ENCODE measurements at regions not wholly inside any gene's neighbourhood (a gene's known extent, or its start where the extent isn't known, plus 50 kb on each side); places are given as distances from the start of the nearest gene placed in this dataset.

DNA sequence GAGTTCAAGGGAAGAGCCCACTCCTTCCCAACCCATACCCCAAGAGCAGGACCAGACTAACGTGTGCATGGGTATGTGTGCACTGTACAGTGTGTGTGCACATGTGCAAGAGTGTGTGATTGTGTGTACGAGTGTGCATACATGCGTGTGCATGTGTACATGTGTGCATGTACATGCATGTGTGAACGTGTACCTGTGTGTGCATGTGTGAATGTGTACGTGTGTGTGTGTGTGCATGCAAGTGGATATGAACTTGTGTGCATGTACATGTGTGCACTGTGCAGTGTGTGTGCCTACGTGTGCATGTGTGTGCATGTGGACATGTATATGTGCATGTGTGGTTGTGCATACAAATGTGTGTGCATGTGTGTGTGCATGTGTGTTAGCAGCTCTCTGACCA lies 223.1 kb downstream of the RBFOX3 start:
- Histone ChIP-seq H3K4me3 (ENCODE audit: low read length in 3 of 3) (no peak overlapping the region), H3K4me1 (ENCODE audit: control insufficient read depth in 2 of 3, insufficient read depth in 2 of 3, low read depth in 1 of 3, low read length in 3 of 3) (peaks cover 0 to 2% (median 0%) of the 10 kb centered on the region in 3 donors), H3K9ac (ENCODE audit: low read length in 3 of 3) (no peak overlapping the region), H3K27ac (ENCODE audit: low read depth in 2 of 2, low read length in 2 of 2) (no peak overlapping the region), H3K27me3 (ENCODE audit: control insufficient read depth, insufficient read depth, low read length) (peaks cover 20% of the 10 kb centered on the region), H3K36me3 (ENCODE audit: control insufficient read depth in 2 of 3, insufficient read depth in 3 of 3, low read length in 3 of 3) (no peaks in the 10 kb centered on the region), H3K9me3 (ENCODE audit: control insufficient read depth in 2 of 3, insufficient read depth in 1 of 3, low read length in 3 of 3) (no peaks in the 10 kb centered on the region)
- TF ChIP-seq, protein P1, sequence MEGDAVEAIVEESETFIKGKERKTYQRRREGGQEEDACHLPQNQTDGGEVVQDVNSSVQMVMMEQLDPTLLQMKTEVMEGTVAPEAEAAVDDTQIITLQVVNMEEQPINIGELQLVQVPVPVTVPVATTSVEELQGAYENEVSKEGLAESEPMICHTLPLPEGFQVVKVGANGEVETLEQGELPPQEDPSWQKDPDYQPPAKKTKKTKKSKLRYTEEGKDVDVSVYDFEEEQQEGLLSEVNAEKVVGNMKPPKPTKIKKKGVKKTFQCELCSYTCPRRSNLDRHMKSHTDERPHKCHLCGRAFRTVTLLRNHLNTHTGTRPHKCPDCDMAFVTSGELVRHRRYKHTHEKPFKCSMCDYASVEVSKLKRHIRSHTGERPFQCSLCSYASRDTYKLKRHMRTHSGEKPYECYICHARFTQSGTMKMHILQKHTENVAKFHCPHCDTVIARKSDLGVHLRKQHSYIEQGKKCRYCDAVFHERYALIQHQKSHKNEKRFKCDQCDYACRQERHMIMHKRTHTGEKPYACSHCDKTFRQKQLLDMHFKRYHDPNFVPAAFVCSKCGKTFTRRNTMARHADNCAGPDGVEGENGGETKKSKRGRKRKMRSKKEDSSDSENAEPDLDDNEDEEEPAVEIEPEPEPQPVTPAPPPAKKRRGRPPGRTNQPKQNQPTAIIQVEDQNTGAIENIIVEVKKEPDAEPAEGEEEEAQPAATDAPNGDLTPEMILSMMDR (IDR thresholded peaks at IDR 0.05; ENCODE audit: borderline replicate concordance, extremely low read depth, insufficient read depth), result no peak
- intact Hi-C loops (cut with DNase I), result no loop called here
- DNase-seq, result no peak
- no peak for FAIRE-seq

DNA sequence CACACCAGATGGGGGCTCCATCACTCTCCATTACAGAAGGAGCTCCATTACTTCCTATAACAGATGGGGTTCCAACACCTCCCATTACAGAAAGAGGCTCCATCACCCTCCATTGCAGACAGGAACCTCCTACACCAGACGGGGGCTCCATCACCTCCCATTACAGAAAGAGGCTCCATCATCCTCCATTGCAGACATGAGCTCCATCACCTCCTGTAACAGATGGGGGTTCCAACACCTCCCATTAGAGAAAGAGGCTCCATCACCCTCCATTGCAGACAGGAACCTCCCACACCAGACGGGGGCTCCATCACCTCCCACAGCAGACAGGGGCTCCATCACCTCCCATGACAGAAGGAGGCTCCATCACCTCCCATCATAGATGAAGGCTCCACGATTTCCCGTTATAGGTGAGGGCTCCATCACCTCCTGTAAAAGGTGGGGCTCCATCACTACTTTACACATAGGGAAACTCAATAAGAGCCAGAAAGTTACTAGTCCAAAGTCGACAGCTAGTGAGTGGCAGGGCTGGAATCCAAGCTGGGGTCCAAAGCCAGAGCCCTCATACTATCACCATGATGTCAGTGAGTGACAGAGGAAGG lies 224.8 kb downstream of the RBFOX3 start:
- no peak overlapping the region for H3K9ac ChIP-seq (ENCODE audit: low read length in 3 of 3)
- FAIRE-seq (no peak), DNase-seq (no peak)
- H3K4me1 ChIP-seq (ENCODE audit: control insufficient read depth in 2 of 3, insufficient read depth in 2 of 3, low read depth in 1 of 3, low read length in 3 of 3), result no peaks in the 10 kb centered on the region
- H3K36me3 ChIP-seq (ENCODE audit: control insufficient read depth in 2 of 3, insufficient read depth in 3 of 3, low read length in 3 of 3), result no peaks in the 10 kb centered on the region
- no peaks in the 10 kb centered on the region for H3K9me3 ChIP-seq (ENCODE audit: control insufficient read depth in 2 of 3, insufficient read depth in 1 of 3, low read length in 3 of 3)
- intact Hi-C loops (cut with DNase I), result no loop called here
- TF ChIP-seq, protein P1 (IDR thresholded peaks at IDR 0.05; ENCODE audit: borderline replicate concordance, extremely low read depth, insufficient read depth), result no peak
- H3K27me3 ChIP-seq (ENCODE audit: control insufficient read depth, insufficient read depth, low read length), result peaks cover 7% of the 10 kb centered on the region
- no peak overlapping the region for H3K4me3 ChIP-seq (ENCODE audit: low read length in 3 of 3)
- H3K27ac ChIP-seq (ENCODE audit: low read depth in 2 of 2, low read length in 2 of 2), result no peak overlapping the region

DNA sequence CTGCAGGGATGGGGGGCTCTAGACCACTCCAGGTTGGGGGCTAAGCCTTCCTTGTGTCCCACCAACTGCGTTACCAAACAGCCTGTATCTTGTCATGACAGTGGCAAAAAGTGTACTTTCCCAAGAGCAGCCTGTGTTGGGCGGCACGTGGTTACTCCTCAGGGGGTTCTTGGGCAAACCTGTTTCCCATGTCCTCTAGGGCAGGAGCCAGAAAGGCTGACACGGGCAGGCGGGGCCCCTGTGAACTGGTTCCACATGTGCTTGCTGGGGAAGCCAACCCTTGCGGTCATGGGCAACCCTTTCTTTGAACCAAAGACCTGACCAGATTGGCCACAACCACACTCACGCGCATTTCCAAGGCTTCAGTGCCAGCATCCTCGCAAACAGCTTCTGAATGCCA lies 228.5 kb downstream of the RBFOX3 start:
- DNase-seq (no peak), FAIRE-seq (no peak)
- no peaks in the 10 kb centered on the region for H3K9me3 ChIP-seq (ENCODE audit: control insufficient read depth in 2 of 3, insufficient read depth in 1 of 3, low read length in 3 of 3)
- intact Hi-C loops (cut with DNase I), result no loop called here
- H3K27ac ChIP-seq (ENCODE audit: low read depth in 2 of 2, low read length in 2 of 2), result no peak overlapping the region
- TF ChIP-seq, protein P1 (IDR thresholded peaks at IDR 0.05; ENCODE audit: borderline replicate concordance, extremely low read depth, insufficient read depth), result no peak
- H3K36me3 ChIP-seq (ENCODE audit: control insufficient read depth in 2 of 3, insufficient read depth in 3 of 3, low read length in 3 of 3), result no peaks in the 10 kb centered on the region
- no peak overlapping the region for H3K9ac ChIP-seq (ENCODE audit: low read length in 3 of 3)
- no peak overlapping the region for H3K4me3 ChIP-seq (ENCODE audit: low read length in 3 of 3)
- no peaks in the 10 kb centered on the region for H3K4me1 ChIP-seq (ENCODE audit: control insufficient read depth in 2 of 3, insufficient read depth in 2 of 3, low read depth in 1 of 3, low read length in 3 of 3)
- H3K27me3 ChIP-seq (ENCODE audit: control insufficient read depth, insufficient read depth, low read length), result peaks cover under 1% of the 10 kb centered on the region

All from kidney (tissue), 13 donors.